WERI-Rb-1 (cell line): ENCODE measurements at regions not wholly inside any gene's neighbourhood (a gene's known extent, or its start where the extent isn't known, plus 50 kb on each side); places are given as distances from the start of the nearest gene placed in this dataset.
A peak's percentile ranks its signal among the peaks of the same experiment; 100 is the strongest.

Experiments used
- DNase-seq: peaks from one replicate; pipeline ENCODE4 v3.0.0-alpha.2; 2020
- H3K27ac ChIP-seq: fragments of 250-450 bp; sonication (Bioruptor Pico); 2 replicates; pipeline ENCODE4 v1.5.1; 2020; ENCODE audit warnings: mild to moderate bottlenecking, moderate library complexity
- H3K27me3 ChIP-seq: fragments of 250-450 bp; sonication (Bioruptor Pico); 2 replicates; pipeline ENCODE4 v1.5.1; 2021; ENCODE audit warnings: mild to moderate bottlenecking, low read depth, moderate library complexity; ENCODE audit not compliant: insufficient read depth, severe bottlenecking
- H3K36me3 ChIP-seq: fragments of 250-450 bp; sonication (Bioruptor Pico); 2 replicates; pipeline ENCODE4 v1.5.1; 2020; ENCODE audit warnings: mild to moderate bottlenecking, moderate library complexity
- H3K4me3 ChIP-seq: 2 replicates; pipeline ENCODE4 v1.5.1; 2011; ENCODE audit warnings: low read depth, mild to moderate bottlenecking, control low read depth, low read length
- H3K9me3 ChIP-seq: fragments of 250-450 bp; sonication (Bioruptor Pico); 2 replicates; pipeline ENCODE4 v1.5.1; 2021; ENCODE audit warnings: mild to moderate bottlenecking, moderate library complexity; ENCODE audit not compliant: severe bottlenecking
- TF ChIP-seq, protein P1 (sequence below): IDR thresholded peaks from 2 replicates; pipeline ENCODE4 v1.5.1; 2011; ENCODE audit warnings: low read depth, mild to moderate bottlenecking, control low read depth, inconsistent platforms, low read length

GRCh38 chr7:149714081-149714909 is 59.1 kb downstream of the ZNF467 start:
- H3K4me3 ChIP-seq: peak overlapping the region; percentile 39
- H3K27ac ChIP-seq: peak overlapping the region; percentile 52
- peak; percentile 93 for DNase-seq
- peaks cover 30% of the 10 kb centered on the region for H3K9me3 ChIP-seq
- peaks cover 7% of the 10 kb centered on the region for H3K36me3 ChIP-seq
- TF ChIP-seq, protein P1, sequence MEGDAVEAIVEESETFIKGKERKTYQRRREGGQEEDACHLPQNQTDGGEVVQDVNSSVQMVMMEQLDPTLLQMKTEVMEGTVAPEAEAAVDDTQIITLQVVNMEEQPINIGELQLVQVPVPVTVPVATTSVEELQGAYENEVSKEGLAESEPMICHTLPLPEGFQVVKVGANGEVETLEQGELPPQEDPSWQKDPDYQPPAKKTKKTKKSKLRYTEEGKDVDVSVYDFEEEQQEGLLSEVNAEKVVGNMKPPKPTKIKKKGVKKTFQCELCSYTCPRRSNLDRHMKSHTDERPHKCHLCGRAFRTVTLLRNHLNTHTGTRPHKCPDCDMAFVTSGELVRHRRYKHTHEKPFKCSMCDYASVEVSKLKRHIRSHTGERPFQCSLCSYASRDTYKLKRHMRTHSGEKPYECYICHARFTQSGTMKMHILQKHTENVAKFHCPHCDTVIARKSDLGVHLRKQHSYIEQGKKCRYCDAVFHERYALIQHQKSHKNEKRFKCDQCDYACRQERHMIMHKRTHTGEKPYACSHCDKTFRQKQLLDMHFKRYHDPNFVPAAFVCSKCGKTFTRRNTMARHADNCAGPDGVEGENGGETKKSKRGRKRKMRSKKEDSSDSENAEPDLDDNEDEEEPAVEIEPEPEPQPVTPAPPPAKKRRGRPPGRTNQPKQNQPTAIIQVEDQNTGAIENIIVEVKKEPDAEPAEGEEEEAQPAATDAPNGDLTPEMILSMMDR: no peak
- H3K27me3 ChIP-seq: no peaks in the 10 kb centered on the region

DNA sequence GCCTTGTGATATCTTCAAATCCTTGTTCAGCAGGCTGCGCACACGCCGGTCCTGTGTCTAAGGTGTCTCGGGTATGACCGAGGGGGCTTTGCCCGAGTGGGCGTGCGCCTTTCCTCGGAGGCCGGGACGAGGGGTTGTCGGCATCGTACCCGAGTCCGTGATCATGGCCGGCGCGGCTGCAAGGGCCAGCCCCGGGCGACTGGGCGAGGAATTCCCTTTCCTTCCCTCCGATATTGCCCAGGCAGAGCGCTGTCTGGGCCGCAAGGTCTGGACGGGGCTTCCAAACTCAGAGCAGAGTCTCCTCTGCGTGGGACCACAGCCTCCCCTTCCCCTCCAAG is 59.7 kb downstream of the ZNF467 start:
- Histone ChIP-seq H3K36me3 (peaks cover 7% of the 10 kb centered on the region), H3K27ac (no peak overlapping the region), H3K9me3 (peaks cover 32% of the 10 kb centered on the region), H3K27me3 (no peaks in the 10 kb centered on the region), H3K4me3 (no peak overlapping the region)
- TF ChIP-seq, protein P1: no peak
- no peak for DNase-seq

GRCh38 chr7:149713061-149713730 is 60.2 kb downstream of the ZNF467 start:
- DNase-seq: no peak
- Histone ChIP-seq H3K27ac (no peak overlapping the region), H3K27me3 (no peaks in the 10 kb centered on the region), H3K4me3 (no peak overlapping the region), H3K9me3 (peaks cover 32% of the 10 kb centered on the region), H3K36me3 (peaks cover 7% of the 10 kb centered on the region)
- TF ChIP-seq, protein P1: no peak

- TF ChIP-seq, protein P1: no peak
- no peaks in the 10 kb centered on the region for H3K27me3 ChIP-seq
- H3K4me3 ChIP-seq: no peak overlapping the region
- DNase-seq: no peak
- no peak overlapping the region for H3K27ac ChIP-seq
- no peaks in the 10 kb centered on the region for H3K36me3 ChIP-seq
- peaks cover 23% of the 10 kb centered on the region for H3K9me3 ChIP-seq
Observed at GRCh38 chr7:149708026-149708425, 65.4 kb downstream of the ZNF467 start.

DNA sequence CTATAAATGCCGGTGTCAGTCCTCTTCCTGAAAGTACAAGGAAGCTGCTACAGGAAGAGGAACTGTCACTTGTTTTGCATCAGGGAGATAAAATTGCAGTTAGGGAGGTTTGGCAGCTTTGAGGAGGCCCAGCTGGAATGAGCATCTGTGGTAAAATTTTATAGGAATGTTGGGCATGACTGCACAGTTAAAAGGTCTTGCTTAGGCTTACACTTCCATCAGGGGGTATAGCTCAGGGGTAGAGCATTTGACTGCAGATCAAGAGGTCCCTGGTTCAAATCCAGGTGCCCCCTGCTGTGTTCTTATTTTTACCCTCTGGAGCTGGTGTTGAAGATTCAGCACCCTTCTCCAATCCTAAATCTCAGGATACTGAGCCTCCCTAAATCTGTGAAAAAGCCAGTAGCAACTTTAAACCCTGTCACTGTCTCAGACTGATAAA is 65.9 kb downstream of the ZNF467 start:
- DNase-seq: no peak
- no peak overlapping the region for H3K27ac ChIP-seq
- H3K27me3 ChIP-seq: no peaks in the 10 kb centered on the region
- TF ChIP-seq, protein P1: no peak
- H3K36me3 ChIP-seq: no peaks in the 10 kb centered on the region
- H3K4me3 ChIP-seq: no peak overlapping the region
- peaks cover 21% of the 10 kb centered on the region for H3K9me3 ChIP-seq
